GM12878 (cell line): ENCODE measurements at regions not wholly inside any gene's neighbourhood (a gene's known extent, or its start where the extent isn't known, plus 50 kb on each side); places are given as distances from the start of the nearest gene placed in this dataset.

Source experiments
- ATAC-seq: fragments of 200-7000 bp; cut with Tn5 transposase; 3 replicates; pipeline ENCODE4 v1.9.1; 2020; ENCODE audit warnings: mild to moderate bottlenecking, moderate library complexity
- BruUV-seq: library from RNA; stranded (reverse); fragments of 400-500 nt; replicated peaks from 2 replicates; lab custom pipeline; 2021; lab: Mats Ljungman, UMichigan
- CTCF ChIA-PET: fragments of 300-600 bp; sonication (Branson Sonifier 250); formaldehyde crosslinking; extraction: SDS; loops from one replicate; lab custom pipeline; 2021; ENCODE audit warnings: inconsistent platforms; lab: Yijun Ruan, JAX
- POLR2A ChIA-PET: fragments of 350-600 bp; formaldehyde crosslinking; extraction: SDS; loops from one replicate; lab custom pipeline; 2021; ENCODE audit warnings: inconsistent platforms; lab: Charles Lee
- RAD21 ChIA-PET: fragments of 300-600 bp; sonication (Branson Sonifier 250); formaldehyde crosslinking; loops from one replicate; lab custom pipeline; 2023; ENCODE audit warnings: antibody characterized with exemption; ENCODE audit not compliant: unreplicated experiment; lab: Charles Lee
- SMC1A ChIA-PET: fragments of 300-600 bp; sonication (Branson Sonifier 250); formaldehyde crosslinking; loops from one replicate; lab custom pipeline; 2023; ENCODE audit not compliant: unreplicated experiment, uncharacterized antibody; lab: Charles Lee
- DNase-seq: peaks from one replicate; pipeline ENCODE4 v3.0.0-alpha.2; 2011; ENCODE audit warnings: low read depth, low spot score
- FAIRE-seq: peaks from 3 replicates; lab custom pipeline; 2011; peaks lifted over from hg19 to GRCh38; lab: Jason Lieb, UNC
- H2AFZ ChIP-seq: 2 replicates; pipeline ENCODE4 v1.6.0; 2011; ENCODE audit warnings: low read depth, low read length, control low read depth; ENCODE audit not compliant: control insufficient read depth
- H3K27ac ChIP-seq: 2 replicates; pipeline ENCODE4 v1.5.1; 2011; ENCODE audit warnings: control low read depth; ENCODE audit not compliant: control insufficient read depth, insufficient read depth
- H3K27me3 ChIP-seq, 2 experiments: replicated peaks in 1 of 2; 2 replicates each; pipeline versions ENCODE4 v1.6.0 to v1.6.1; 2011; ENCODE audit warnings: low read length in 1 of 2; ENCODE audit not compliant: control insufficient read depth in 2 of 2, insufficient read depth in 2 of 2
- H3K36me3 ChIP-seq, 2 experiments: 2 replicates each; pipeline ENCODE4 v1.5.1; 2011; ENCODE audit warnings: low read length in 1 of 2; ENCODE audit not compliant: control insufficient read depth in 2 of 2, insufficient read depth in 2 of 2
- H3K4me1 ChIP-seq: 2 replicates; pipeline ENCODE4 v1.6.1; 2011; ENCODE audit warnings: mild to moderate bottlenecking, low read length, moderate library complexity, mixed read lengths; ENCODE audit not compliant: control insufficient read depth, insufficient read depth
- H3K4me2 ChIP-seq: 2 replicates; pipeline ENCODE4 v1.6.0; 2011; ENCODE audit warnings: control low read depth; ENCODE audit not compliant: control insufficient read depth, insufficient read depth
- H3K4me3 ChIP-seq: fragments of 200-600 bp; sonication (generic); 2 replicates; pipeline ENCODE4 v1.5.1; 2016
- H3K79me2 ChIP-seq: 2 replicates; pipeline ENCODE4 v1.6.0; 2011; ENCODE audit warnings: low read length; ENCODE audit not compliant: control insufficient read depth, insufficient read depth
- H3K9ac ChIP-seq: 2 replicates; pipeline ENCODE4 v1.8.0; 2011; ENCODE audit warnings: low read length, control low read depth, mixed read lengths; ENCODE audit not compliant: control insufficient read depth, insufficient read depth
- H3K9me3 ChIP-seq: replicated peaks from 3 replicates; pipeline ENCODE4 v1.5.1; 2011; ENCODE audit warnings: mild to moderate bottlenecking, low read length; ENCODE audit not compliant: control insufficient read depth, insufficient read depth
- H4K20me1 ChIP-seq: 2 replicates; pipeline ENCODE4 v1.6.0; 2011; ENCODE audit not compliant: control insufficient read depth, insufficient read depth
- CBFB ChIP-seq: IDR thresholded peaks from 2 replicates; pipeline ENCODE4 v1.6.1; 2016; ENCODE audit warnings: antibody characterized with exemption, low read depth
- CEBPZ ChIP-seq: fragments of 150-350 bp; IDR thresholded peaks from 2 replicates; pipeline ENCODE4 v1.6.1; 2016; ENCODE audit warnings: low read depth, low read length
- CREB1 ChIP-seq: IDR thresholded peaks from 2 replicates; pipeline ENCODE4 v1.6.1; 2012; ENCODE audit warnings: low read depth, mild to moderate bottlenecking, inconsistent platforms
- EP300 ChIP-seq, 2 experiments: fragments of 150-350 bp in 1 of 2; IDR thresholded peaks; 2 replicates each; pipeline ENCODE4 v1.6.1; 2011 to 2012; ENCODE audit warnings: low read depth in 2 of 2, low read length in 2 of 2, borderline replicate concordance in 1 of 2, improper control_type of control experiment in 1 of 2, inconsistent platforms in 1 of 2; ENCODE audit not compliant: control insufficient read depth in 1 of 2
- ESRRA ChIP-seq: IDR thresholded peaks from 2 replicates; pipeline ENCODE4 v1.6.1; 2012; ENCODE audit warnings: mild to moderate bottlenecking, low read length, improper control_type of control experiment
- PBX3 ChIP-seq: IDR thresholded peaks from 2 replicates; pipeline ENCODE4 v1.6.1; 2011; ENCODE audit warnings: mild to moderate bottlenecking, low read depth, low read length, moderate library complexity; ENCODE audit not compliant: insufficient replicate concordance
- POLR2A ChIP-seq: IDR thresholded peaks from 2 replicates; pipeline ENCODE4 v1.6.1; 2011; ENCODE audit warnings: low read depth, mild to moderate bottlenecking, low read length
- SIX5 ChIP-seq: IDR thresholded peaks from 2 replicates; pipeline ENCODE4 v1.6.1; 2011; ENCODE audit warnings: mild to moderate bottlenecking, low read depth, low read length, moderate library complexity; ENCODE audit not compliant: severe bottlenecking
- SPI1 ChIP-seq: IDR thresholded peaks from 2 replicates; pipeline ENCODE4 v1.6.1; 2011; ENCODE audit warnings: low read depth, mild to moderate bottlenecking, low read length, moderate library complexity, borderline replicate concordance; ENCODE audit not compliant: insufficient read depth
- YBX1 ChIP-seq: fragments of 450-650 bp; IDR thresholded peaks from 2 replicates; pipeline ENCODE4 v1.6.1; 2016; ENCODE audit warnings: antibody characterized with exemption
- ZNF384 ChIP-seq: IDR thresholded peaks from 2 replicates; pipeline ENCODE4 v1.6.1; 2012; ENCODE audit warnings: low read depth, mild to moderate bottlenecking, low read length, improper control_type of control experiment, borderline replicate concordance
- in situ Hi-C: fragments of 300-500 bp; cut with MboI; formaldehyde crosslinking; loops from 9 replicates; pipeline ENCODE4 v1.14.3; 2018; ENCODE audit warnings: mixed read lengths
- intact Hi-C: fragments of 100-400 bp; cut with micrococcal nuclease; formaldehyde crosslinking; loops from one replicate; pipeline ENCODE4 v1.14.2; 2022; ENCODE audit not compliant: unreplicated experiment
- TF ChIP-seq, protein P1 (sequence below): IDR thresholded peaks from 2 replicates; pipeline ENCODE4 v1.6.1; 2011; ENCODE audit warnings: low read depth, mild to moderate bottlenecking, low read length, moderate library complexity, borderline replicate concordance; ENCODE audit errors: extremely low read depth
- TF ChIP-seq, protein P2 (sequence below): IDR thresholded peaks from 2 replicates; pipeline ENCODE4 v1.6.1; 2012; ENCODE audit warnings: low read length, inconsistent platforms
- TF ChIP-seq, protein P3 (sequence below): fragments of 450-650 bp; IDR thresholded peaks from 2 replicates; pipeline ENCODE4 v1.6.1; 2017; ENCODE audit warnings: mild to moderate bottlenecking, moderate library complexity

GRCh38 chr14:52380294-52380693 lies 66.2 kb downstream of the PTGER2 start:
- BruUV-seq = no TSS peak
- H3K36me3 ChIP-seq = no peaks in the 10 kb centered on the region
- FAIRE-seq = no peak
- in situ Hi-C loops = no loop called here
- SMC1A ChIA-PET = no interaction called here
- H4K20me1 ChIP-seq = no peaks in the 10 kb centered on the region
- no peak overlapping the region for H3K9ac ChIP-seq
- no peak overlapping the region for H2AFZ ChIP-seq
- no peaks in the 10 kb centered on the region; the same call in 1 of the 2 replicates for H3K4me1 ChIP-seq
- H3K27ac ChIP-seq = no peak overlapping the region
- CTCF ChIA-PET = interaction anchor here (1.0 kb wide), 1 partner anchor 43 kb away, joined by 3 read pairs; no protein-coding TSS in a partner anchor
- no peak overlapping the region for H3K4me2 ChIP-seq
- peak; percentile 97 for ATAC-seq
- H3K27me3 ChIP-seq = no peaks in the 10 kb centered on the region; a peak in 1 of 4 replicates
- POLR2A ChIA-PET = no interaction called here
- H3K9me3 ChIP-seq = no peaks in the 10 kb centered on the region; the same call in 2 of the 3 replicates
- no peaks in the 10 kb centered on the region for H3K79me2 ChIP-seq
- peak; percentile 25 for DNase-seq
- intact Hi-C loops = loop anchor here (5.0 kb wide), 1 partner anchor 53 kb away; no protein-coding TSS in a partner anchor
- RAD21 ChIA-PET = no interaction called here
- H3K4me3 ChIP-seq = no peak overlapping the region
- TF ChIP-seq CREB1 (no peak), ESRRA (no peak), PBX3 (no peak), SIX5 (no peak), YBX1 (no peak), EP300 (IDR thresholded peaks at IDR 0.05; ENCODE audit: borderline replicate concordance in 1 of 2, control insufficient read depth in 1 of 2, low read depth in 2 of 2, low read length in 2 of 2) (no peak), POLR2A (no peak), CEBPZ (no peak), SPI1 (no peak), CBFB (no peak), ZNF384 (no peak)
- TF ChIP-seq, protein P1, sequence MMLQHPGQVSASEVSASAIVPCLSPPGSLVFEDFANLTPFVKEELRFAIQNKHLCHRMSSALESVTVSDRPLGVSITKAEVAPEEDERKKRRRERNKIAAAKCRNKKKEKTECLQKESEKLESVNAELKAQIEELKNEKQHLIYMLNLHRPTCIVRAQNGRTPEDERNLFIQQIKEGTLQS = no peak
- TF ChIP-seq, protein P2, sequence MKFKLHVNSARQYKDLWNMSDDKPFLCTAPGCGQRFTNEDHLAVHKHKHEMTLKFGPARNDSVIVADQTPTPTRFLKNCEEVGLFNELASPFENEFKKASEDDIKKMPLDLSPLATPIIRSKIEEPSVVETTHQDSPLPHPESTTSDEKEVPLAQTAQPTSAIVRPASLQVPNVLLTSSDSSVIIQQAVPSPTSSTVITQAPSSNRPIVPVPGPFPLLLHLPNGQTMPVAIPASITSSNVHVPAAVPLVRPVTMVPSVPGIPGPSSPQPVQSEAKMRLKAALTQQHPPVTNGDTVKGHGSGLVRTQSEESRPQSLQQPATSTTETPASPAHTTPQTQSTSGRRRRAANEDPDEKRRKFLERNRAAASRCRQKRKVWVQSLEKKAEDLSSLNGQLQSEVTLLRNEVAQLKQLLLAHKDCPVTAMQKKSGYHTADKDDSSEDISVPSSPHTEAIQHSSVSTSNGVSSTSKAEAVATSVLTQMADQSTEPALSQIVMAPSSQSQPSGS = no peak
- TF ChIP-seq, protein P3, sequence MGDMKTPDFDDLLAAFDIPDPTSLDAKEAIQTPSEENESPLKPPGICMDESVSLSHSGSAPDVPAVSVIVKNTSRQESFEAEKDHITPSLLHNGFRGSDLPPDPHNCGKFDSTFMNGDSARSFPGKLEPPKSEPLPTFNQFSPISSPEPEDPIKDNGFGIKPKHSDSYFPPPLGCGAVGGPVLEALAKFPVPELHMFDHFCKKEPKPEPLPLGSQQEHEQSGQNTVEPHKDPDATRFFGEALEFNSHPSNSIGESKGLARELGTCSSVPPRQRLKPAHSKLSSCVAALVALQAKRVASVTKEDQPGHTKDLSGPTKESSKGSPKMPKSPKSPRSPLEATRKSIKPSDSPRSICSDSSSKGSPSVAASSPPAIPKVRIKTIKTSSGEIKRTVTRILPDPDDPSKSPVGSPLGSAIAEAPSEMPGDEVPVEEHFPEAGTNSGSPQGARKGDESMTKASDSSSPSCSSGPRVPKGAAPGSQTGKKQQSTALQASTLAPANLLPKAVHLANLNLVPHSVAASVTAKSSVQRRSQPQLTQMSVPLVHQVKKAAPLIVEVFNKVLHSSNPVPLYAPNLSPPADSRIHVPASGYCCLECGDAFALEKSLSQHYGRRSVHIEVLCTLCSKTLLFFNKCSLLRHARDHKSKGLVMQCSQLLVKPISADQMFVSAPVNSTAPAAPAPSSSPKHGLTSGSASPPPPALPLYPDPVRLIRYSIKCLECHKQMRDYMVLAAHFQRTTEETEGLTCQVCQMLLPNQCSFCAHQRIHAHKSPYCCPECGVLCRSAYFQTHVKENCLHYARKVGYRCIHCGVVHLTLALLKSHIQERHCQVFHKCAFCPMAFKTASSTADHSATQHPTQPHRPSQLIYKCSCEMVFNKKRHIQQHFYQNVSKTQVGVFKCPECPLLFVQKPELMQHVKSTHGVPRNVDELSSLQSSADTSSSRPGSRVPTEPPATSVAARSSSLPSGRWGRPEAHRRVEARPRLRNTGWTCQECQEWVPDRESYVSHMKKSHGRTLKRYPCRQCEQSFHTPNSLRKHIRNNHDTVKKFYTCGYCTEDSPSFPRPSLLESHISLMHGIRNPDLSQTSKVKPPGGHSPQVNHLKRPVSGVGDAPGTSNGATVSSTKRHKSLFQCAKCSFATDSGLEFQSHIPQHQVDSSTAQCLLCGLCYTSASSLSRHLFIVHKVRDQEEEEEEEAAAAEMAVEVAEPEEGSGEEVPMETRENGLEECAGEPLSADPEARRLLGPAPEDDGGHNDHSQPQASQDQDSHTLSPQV = no peak
